HEK293 (cell line): ENCODE measurements at regions not wholly inside any gene's neighbourhood (a gene's known extent, or its start where the extent isn't known, plus 50 kb on each side); places are given as distances from the start of the nearest gene placed in this dataset.

ENCODE experiments used
- CTCF ChIA-PET: fragments of 350-600 bp; formaldehyde crosslinking; extraction: SDS; loops from one replicate; lab custom pipeline; 2021; ENCODE audit warnings: antibody characterized with exemption; lab: Yijun Ruan, JAX
- POLR2A ChIA-PET: fragments of 300-600 bp; formaldehyde crosslinking; extraction: SDS; loops from one replicate; lab custom pipeline; 2020; ENCODE audit warnings: antibody characterized with exemption, inconsistent platforms; lab: Yijun Ruan, JAX
- H3K27ac ChIP-seq: fragments of 200-500 bp; sonication (Bioruptor generic); 2 replicates; pipeline ENCODE4 v1.5.1; 2014; ENCODE audit warnings: low read depth, low read length, control low read depth, inconsistent platforms; ENCODE audit errors: extremely low read depth
- H3K36me3 ChIP-seq, 2 experiments: fragments of 200-500 bp in 1 of 2; sonication (Bioruptor generic) in 1 of 2; 1 replicate in 1 of 2; 2 replicates in 1 of 2; pipeline ENCODE4 v1.5.1; 2014 to 2017; ENCODE audit warnings: inconsistent platforms in 2 of 2, low read length in 2 of 2; ENCODE audit not compliant: control insufficient read depth in 2 of 2, insufficient read depth in 1 of 2
- H3K4me1 ChIP-seq: fragments of 200-500 bp; sonication (Bioruptor generic); 2 replicates; pipeline ENCODE4 v1.5.1; 2014; ENCODE audit warnings: mild to moderate bottlenecking, low read length, inconsistent platforms; ENCODE audit not compliant: control insufficient read depth, insufficient read depth
- H3K4me3 ChIP-seq: 2 replicates; pipeline ENCODE4 v1.5.1; 2011; ENCODE audit warnings: low read depth, mild to moderate bottlenecking, control low read depth, low read length, moderate library complexity
- H3K9me3 ChIP-seq: fragments of 200-500 bp; sonication (Bioruptor generic); 2 replicates; pipeline ENCODE4 v1.5.1; 2014; ENCODE audit warnings: low read depth, low read length, inconsistent platforms; ENCODE audit not compliant: control insufficient read depth, insufficient read depth
- EGR2 ChIP-seq: fragments of 450-650 bp; formaldehyde crosslinking; IDR thresholded peaks from 2 replicates; pipeline ENCODE4 v1.5.1; 2016; ENCODE audit warnings: low read depth, missing biosample characterization, missing genetic modification characterization
- GLIS1 ChIP-seq: fragments of 450-650 bp; formaldehyde crosslinking; IDR thresholded peaks from 2 replicates; pipeline ENCODE4 v1.5.1; 2016; ENCODE audit warnings: missing biosample characterization, missing genetic modification characterization
- ZFP41 ChIP-seq: fragments of 450-650 bp; formaldehyde crosslinking; IDR thresholded peaks from 2 replicates; pipeline ENCODE4 v1.5.1; 2016; ENCODE audit warnings: missing biosample characterization, missing genetic modification characterization, borderline replicate concordance
- ZNF138 ChIP-seq: fragments of 450-650 bp; formaldehyde crosslinking; IDR thresholded peaks from 2 replicates; pipeline ENCODE4 v1.5.1; 2016; ENCODE audit warnings: missing biosample characterization, missing genetic modification characterization, borderline replicate concordance
- ZNF146 ChIP-seq: fragments of 450-650 bp; formaldehyde crosslinking; IDR thresholded peaks from 2 replicates; pipeline ENCODE4 v1.5.1; 2016; ENCODE audit warnings: missing biosample characterization, missing genetic modification characterization
- ZNF248 ChIP-seq: fragments of 450-650 bp; formaldehyde crosslinking; IDR thresholded peaks from 2 replicates; pipeline ENCODE4 v1.5.1; 2017; ENCODE audit warnings: missing biosample characterization, missing genetic modification characterization
- ZNF792 ChIP-seq: fragments of 450-650 bp; formaldehyde crosslinking; IDR thresholded peaks from 2 replicates; pipeline ENCODE4 v1.5.1; 2016; ENCODE audit warnings: missing biosample characterization, missing genetic modification characterization
- TF ChIP-seq, protein P1 (sequence below): fragments of 450-650 bp; formaldehyde crosslinking; IDR thresholded peaks from 2 replicates; pipeline ENCODE4 v1.5.1; 2017; ENCODE audit warnings: missing biosample characterization, missing genetic modification characterization
- TF ChIP-seq, protein P2 (sequence below): fragments of 450-650 bp; formaldehyde crosslinking; IDR thresholded peaks from 2 replicates; pipeline ENCODE4 v1.5.1; 2016; ENCODE audit warnings: missing biosample characterization, missing genetic modification characterization
- TF ChIP-seq, protein P3 (sequence below): fragments of 450-650 bp; formaldehyde crosslinking; IDR thresholded peaks from 2 replicates; pipeline ENCODE4 v1.5.1; 2016; ENCODE audit warnings: missing biosample characterization, missing genetic modification characterization
- TF ChIP-seq, protein P4 (sequence below): fragments of 450-650 bp; formaldehyde crosslinking; IDR thresholded peaks from 2 replicates; pipeline ENCODE4 v1.5.1; 2017; ENCODE audit warnings: missing biosample characterization, missing genetic modification characterization
- TF ChIP-seq, protein P5 (sequence below): fragments of 450-650 bp; formaldehyde crosslinking; IDR thresholded peaks from 2 replicates; pipeline ENCODE4 v1.5.1; 2016; ENCODE audit warnings: missing biosample characterization, missing genetic modification characterization

DNA sequence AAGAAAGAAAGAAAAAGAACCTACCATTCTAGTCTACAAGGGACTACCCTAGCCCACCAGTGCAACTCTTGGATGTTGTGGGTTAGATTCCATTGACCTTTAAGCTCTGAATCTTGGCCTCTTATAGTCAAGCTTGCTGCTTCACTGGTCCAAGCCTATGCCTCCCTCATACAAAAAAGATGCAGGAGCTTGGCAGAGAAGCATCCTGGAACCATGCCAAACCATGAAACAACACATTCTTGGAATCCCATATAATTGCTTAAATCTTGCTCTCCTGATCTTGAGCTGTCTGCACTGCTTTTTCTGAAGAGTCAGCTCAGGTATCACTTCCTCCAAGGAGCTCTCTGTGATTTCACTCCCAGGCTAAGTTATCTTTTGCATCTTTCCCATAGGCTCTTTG lies 117.9 kb upstream of the GPR139 start:
- POLR2A ChIA-PET = no interaction called here
- Histone ChIP-seq H3K36me3 (no peaks in the 10 kb centered on the region), H3K4me3 (no peak overlapping the region)
- TF ChIP-seq, protein P1, sequence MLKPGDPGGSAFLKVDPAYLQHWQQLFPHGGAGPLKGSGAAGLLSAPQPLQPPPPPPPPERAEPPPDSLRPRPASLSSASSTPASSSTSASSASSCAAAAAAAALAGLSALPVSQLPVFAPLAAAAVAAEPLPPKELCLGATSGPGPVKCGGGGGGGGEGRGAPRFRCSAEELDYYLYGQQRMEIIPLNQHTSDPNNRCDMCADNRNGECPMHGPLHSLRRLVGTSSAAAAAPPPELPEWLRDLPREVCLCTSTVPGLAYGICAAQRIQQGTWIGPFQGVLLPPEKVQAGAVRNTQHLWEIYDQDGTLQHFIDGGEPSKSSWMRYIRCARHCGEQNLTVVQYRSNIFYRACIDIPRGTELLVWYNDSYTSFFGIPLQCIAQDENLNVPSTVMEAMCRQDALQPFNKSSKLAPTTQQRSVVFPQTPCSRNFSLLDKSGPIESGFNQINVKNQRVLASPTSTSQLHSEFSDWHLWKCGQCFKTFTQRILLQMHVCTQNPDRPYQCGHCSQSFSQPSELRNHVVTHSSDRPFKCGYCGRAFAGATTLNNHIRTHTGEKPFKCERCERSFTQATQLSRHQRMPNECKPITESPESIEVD (tag by site-specific recombination) = no peak
- TF ChIP-seq ZNF138 (tag by site-specific recombination) = no peak
- TF ChIP-seq, protein P2, sequence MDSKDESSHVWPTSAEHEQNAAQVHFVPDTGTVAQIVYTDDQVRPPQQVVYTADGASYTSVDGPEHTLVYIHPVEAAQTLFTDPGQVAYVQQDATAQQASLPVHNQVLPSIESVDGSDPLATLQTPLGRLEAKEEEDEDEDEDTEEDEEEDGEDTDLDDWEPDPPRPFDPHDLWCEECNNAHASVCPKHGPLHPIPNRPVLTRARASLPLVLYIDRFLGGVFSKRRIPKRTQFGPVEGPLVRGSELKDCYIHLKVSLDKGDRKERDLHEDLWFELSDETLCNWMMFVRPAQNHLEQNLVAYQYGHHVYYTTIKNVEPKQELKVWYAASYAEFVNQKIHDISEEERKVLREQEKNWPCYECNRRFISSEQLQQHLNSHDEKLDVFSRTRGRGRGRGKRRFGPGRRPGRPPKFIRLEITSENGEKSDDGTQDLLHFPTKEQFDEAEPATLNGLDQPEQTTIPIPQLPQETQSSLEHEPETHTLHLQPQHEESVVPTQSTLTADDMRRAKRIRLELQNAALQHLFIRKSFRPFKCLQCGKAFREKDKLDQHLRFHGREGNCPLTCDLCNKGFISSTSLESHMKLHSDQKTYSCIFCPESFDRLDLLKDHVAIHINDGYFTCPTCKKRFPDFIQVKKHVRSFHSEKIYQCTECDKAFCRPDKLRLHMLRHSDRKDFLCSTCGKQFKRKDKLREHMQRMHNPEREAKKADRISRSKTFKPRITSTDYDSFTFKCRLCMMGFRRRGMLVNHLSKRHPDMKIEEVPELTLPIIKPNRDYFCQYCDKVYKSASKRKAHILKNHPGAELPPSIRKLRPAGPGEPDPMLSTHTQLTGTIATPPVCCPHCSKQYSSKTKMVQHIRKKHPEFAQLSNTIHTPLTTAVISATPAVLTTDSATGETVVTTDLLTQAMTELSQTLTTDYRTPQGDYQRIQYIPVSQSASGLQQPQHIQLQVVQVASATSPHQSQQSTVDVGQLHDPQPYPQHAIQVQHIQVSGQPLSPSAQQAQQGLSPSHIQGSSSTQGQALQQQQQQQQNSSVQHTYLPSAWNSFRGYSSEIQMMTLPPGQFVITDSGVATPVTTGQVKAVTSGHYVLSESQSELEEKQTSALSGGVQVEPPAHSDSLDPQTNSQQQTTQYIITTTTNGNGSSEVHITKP (tag by site-specific recombination) = no peak
- no peak for TF ChIP-seq ZNF248 (tag by site-specific recombination)
- TF ChIP-seq, all 188 proteins: peak for 0
- Histone ChIP-seq H3K27ac (no peak overlapping the region), H3K9me3 (no peaks in the 10 kb centered on the region), H3K4me1 (no peaks in the 10 kb centered on the region)
- CTCF ChIA-PET = interaction anchor here (0.7 to 1.5 kb wide), 2 partner anchors 182 to 284 kb away, joined by 3 to 5 read pairs; no protein-coding TSS in a partner anchor

DNA sequence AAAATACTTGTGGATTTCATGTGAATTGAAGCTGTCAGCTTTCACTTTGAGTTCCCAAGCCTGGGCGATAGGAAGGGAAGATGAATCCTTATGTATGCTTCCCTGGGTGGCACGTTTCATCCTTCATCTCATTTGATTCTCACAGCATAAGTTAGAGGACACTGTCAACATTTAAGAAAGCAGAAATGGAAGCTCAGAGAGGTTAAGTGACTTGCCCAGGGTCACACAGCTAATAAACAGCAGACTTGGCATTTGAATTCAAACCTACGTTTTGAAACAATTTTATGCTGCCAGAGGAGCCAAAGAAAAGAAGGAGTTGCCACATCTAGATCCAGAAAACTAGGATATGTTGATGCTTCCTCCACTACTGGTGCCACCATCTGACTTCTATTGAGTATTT lies 108.3 kb upstream of the GPR139 start:
- ChIA-PET CTCF (no interaction called here), POLR2A (no interaction called here)
- Histone ChIP-seq H3K4me1 (no peaks in the 10 kb centered on the region), H3K9me3 (no peaks in the 10 kb centered on the region), H3K36me3 (no peaks in the 10 kb centered on the region), H3K27ac (no peak overlapping the region), H3K4me3 (no peak overlapping the region)
- TF ChIP-seq, protein P3, sequence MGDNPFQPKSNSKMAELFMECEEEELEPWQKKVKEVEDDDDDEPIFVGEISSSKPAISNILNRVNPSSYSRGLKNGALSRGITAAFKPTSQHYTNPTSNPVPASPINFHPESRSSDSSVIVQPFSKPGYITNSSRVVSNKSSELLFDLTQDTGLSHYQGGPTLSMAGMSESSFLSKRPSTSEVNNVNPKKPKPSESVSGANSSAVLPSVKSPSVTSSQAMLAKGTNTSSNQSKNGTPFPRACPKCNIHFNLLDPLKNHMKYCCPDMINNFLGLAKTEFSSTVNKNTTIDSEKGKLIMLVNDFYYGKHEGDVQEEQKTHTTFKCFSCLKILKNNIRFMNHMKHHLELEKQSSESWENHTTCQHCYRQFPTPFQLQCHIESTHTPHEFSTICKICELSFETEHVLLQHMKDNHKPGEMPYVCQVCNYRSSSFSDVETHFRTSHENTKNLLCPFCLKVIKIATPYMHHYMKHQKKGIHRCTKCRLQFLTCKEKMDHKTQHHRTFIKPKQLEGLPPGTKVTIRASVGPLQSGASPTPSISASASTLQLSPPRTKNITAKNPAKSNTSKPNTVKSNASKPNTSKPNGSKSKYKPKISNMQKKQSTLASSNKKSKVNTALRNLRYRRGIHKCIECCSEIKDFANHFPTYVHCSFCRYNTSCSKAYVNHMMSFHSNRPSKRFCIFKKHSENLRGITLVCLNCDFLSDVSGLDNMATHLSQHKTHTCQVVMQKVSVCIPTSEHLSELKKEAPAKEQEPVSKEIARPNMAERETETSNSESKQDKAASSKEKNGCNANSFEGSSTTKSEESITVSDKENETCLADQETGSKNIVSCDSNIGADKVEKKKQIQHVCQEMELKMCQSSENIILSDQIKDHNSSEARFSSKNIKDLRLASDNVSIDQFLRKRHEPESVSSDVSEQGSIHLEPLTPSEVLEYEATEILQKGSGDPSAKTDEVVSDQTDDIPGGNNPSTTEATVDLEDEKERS (tag by site-specific recombination) = no peak
- TF ChIP-seq GLIS1 (tag by site-specific recombination) (no peak), ZFP41 (no peak), EGR2 (tag by site-specific recombination) (no peak), ZNF146 (tag by site-specific recombination) (no peak), ZNF792 (tag by site-specific recombination) (no peak)
- TF ChIP-seq, protein P4, sequence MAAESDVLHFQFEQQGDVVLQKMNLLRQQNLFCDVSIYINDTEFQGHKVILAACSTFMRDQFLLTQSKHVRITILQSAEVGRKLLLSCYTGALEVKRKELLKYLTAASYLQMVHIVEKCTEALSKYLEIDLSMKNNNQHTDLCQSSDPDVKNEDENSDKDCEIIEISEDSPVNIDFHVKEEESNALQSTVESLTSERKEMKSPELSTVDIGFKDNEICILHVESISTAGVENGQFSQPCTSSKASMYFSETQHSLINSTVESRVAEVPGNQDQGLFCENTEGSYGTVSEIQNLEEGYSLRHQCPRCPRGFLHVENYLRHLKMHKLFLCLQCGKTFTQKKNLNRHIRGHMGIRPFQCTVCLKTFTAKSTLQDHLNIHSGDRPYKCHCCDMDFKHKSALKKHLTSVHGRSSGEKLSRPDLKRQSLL = no peak
- TF ChIP-seq, protein P5, sequence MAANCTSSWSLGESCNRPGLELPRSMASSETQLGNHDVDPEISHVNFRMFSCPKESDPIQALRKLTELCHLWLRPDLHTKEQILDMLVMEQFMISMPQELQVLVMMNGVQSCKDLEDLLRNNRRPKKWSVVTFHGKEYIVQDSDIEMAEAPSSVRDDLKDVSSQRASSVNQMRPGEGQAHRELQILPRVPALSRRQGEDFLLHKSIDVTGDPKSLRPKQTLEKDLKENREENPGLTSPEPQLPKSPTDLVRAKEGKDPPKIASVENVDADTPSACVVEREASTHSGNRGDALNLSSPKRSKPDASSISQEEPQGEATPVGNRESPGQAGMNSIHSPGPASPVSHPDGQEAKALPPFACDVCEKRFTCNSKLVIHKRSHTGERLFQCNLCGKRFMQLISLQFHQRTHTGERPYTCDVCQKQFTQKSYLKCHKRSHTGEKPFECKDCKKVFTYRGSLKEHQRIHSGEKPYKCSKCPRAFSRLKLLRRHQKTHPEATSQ (tag by site-specific recombination) = no peak
